ENCODE measurements at regions not wholly inside any gene's neighbourhood (a gene's known extent, or its start where the extent isn't known, plus 50 kb on each side); places are given as distances from the start of the nearest gene placed in this dataset.

- TF ChIP-seq, protein P1, sequence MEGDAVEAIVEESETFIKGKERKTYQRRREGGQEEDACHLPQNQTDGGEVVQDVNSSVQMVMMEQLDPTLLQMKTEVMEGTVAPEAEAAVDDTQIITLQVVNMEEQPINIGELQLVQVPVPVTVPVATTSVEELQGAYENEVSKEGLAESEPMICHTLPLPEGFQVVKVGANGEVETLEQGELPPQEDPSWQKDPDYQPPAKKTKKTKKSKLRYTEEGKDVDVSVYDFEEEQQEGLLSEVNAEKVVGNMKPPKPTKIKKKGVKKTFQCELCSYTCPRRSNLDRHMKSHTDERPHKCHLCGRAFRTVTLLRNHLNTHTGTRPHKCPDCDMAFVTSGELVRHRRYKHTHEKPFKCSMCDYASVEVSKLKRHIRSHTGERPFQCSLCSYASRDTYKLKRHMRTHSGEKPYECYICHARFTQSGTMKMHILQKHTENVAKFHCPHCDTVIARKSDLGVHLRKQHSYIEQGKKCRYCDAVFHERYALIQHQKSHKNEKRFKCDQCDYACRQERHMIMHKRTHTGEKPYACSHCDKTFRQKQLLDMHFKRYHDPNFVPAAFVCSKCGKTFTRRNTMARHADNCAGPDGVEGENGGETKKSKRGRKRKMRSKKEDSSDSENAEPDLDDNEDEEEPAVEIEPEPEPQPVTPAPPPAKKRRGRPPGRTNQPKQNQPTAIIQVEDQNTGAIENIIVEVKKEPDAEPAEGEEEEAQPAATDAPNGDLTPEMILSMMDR (IDR thresholded peaks at IDR 0.05; ENCODE audit: extremely low read depth, insufficient read depth, missing control alignments) = no peak
- DNase-seq (ENCODE audit: low spot score) = no peak
Observed at GRCh38 chr7:41459623-41460261, 243.1 kb downstream of the INHBA start.

DNA sequence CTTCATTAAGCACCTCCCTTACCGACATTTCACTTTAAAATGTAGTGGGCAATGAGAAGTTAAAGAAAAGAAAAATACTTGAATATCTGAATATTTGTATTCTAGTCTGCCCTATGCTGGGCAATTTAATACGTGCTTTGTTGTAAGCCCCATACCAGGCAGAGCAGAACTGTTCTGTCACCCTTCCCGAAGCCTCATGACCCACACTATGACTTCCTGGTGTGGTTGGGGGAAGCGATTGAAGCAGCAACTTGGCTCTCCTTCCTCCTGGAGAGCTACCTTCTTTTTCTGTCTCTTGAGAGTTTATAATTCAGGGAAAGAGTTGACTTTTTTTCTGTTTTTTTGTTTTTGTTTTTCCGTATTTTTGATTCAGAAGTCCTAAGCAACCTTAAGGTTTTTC is 243.7 kb downstream of the INHBA start:
- TF ChIP-seq, protein P1 (IDR thresholded peaks at IDR 0.05; ENCODE audit: extremely low read depth, insufficient read depth, missing control alignments) = no peak
- no peak for DNase-seq (ENCODE audit: low spot score)
- in situ Hi-C loops (cut with MboI; ENCODE audit: low pct_unique_long_range_greater_than_20kb, low sequenced_read_pairs, unreplicated experiment) = no loop called here

More at GRCh38 chr7:41459623-41460261, 243.1 kb downstream of the INHBA start:
- in situ Hi-C loops (cut with MboI; ENCODE audit: low pct_unique_long_range_greater_than_20kb, low sequenced_read_pairs, unreplicated experiment) = no loop called here

GRCh38 chr7:41457832-41458437 is 245.0 kb downstream of the INHBA start:
- TF ChIP-seq, protein P1 (IDR thresholded peaks at IDR 0.05; ENCODE audit: extremely low read depth, insufficient read depth, missing control alignments) = no peak
- in situ Hi-C loops (cut with MboI; ENCODE audit: low pct_unique_long_range_greater_than_20kb, low sequenced_read_pairs, unreplicated experiment) = no loop called here
- no peak for DNase-seq (ENCODE audit: low spot score)

DNA sequence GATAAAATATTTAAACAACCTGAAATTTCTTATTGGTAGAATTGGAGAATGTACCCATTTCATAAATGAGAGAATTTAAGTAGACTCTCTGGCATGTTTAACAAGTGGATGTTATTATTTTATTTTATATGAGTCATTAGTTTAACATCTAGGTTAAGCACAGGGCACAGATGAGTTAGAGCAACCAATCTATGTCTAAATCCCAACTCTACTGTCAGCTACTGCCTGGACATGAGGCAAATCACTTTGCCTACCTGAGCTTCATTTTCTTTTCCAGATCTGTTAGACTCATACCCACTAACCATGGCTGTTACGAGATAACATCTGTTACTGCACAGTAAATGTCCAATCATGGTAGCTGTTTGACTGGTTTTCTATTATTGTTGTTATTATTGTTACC is 251.1 kb downstream of the INHBA start:
- no peak for DNase-seq (ENCODE audit: low spot score)
- in situ Hi-C loops (cut with MboI; ENCODE audit: low pct_unique_long_range_greater_than_20kb, low sequenced_read_pairs, unreplicated experiment) = no loop called here
- TF ChIP-seq, protein P1 (IDR thresholded peaks at IDR 0.05; ENCODE audit: extremely low read depth, insufficient read depth, missing control alignments) = no peak

DNA sequence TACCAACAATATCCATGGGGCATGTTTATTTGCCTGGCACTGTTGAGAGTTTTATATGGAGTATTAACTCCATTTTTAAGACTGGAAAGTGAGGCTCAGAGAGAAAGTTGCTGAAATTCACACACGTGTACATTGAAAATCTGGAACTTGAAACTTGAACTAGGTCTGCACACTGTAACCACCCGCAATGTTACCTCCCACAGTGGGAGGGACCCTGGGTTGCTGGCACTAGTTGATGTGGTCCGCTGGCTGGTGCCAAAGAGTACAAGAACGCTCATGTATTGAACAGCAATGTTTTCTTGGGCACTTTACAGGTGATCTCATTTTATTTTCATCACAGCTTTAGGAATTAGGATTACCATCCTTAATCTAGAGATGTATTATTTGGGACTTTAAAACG is 253.2 kb downstream of the INHBA start:
- TF ChIP-seq, protein P1 (IDR thresholded peaks at IDR 0.05; ENCODE audit: extremely low read depth, insufficient read depth, missing control alignments) = no peak
- in situ Hi-C loops (cut with MboI; ENCODE audit: low pct_unique_long_range_greater_than_20kb, low sequenced_read_pairs, unreplicated experiment) = no loop called here
- no peak for DNase-seq (ENCODE audit: low spot score)

DNA sequence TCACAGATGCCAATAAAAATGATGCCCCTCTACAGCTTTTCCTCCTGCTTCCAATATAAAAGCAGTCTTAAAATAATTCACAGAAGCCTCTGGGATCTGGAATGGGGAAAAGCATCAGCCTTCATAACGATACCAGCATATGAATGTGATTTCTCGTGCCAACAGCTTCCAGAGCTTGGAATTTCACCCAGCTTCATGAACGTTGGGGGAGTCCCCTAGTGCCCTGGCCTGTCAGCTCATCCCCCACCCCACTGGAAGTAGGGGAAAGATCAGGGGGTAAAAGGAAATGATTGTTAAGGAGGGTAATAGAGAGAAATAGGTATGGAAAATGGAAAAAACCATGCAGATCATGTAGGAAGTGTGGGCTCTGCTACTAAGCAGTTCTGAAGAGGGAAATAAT is 253.6 kb downstream of the INHBA start:
- TF ChIP-seq, protein P1 (IDR thresholded peaks at IDR 0.05; ENCODE audit: extremely low read depth, insufficient read depth, missing control alignments) = no peak
- no peak for DNase-seq (ENCODE audit: low spot score)
- in situ Hi-C loops (cut with MboI; ENCODE audit: low pct_unique_long_range_greater_than_20kb, low sequenced_read_pairs, unreplicated experiment) = no loop called here
